Posterior cingulate gyrus (tissue), 11 donors: ENCODE measurements at regions not wholly inside any gene's neighbourhood (a gene's known extent, or its start where the extent isn't known, plus 50 kb on each side); places are given as distances from the start of the nearest gene placed in this dataset.

Experiments used
- DNase-seq, 10 donors: peaks; one replicate each; pipeline versions ENCODE4 v3.0.0 to v3.0.0-alpha.2; 2020 to 2021; ENCODE audit warnings: mixed read lengths in 3 of 10
- intact Hi-C: fragments of 100-400 bp; cut with DNase I; formaldehyde crosslinking; loops from one replicate; pipeline ENCODE4 v1.15.1; 2023

- no peak for DNase-seq
- intact Hi-C loops = no loop called here
These were observed 125.9 kb downstream of the EMX2 start for GRCh38 chr10:117668327-117669008.

DNA sequence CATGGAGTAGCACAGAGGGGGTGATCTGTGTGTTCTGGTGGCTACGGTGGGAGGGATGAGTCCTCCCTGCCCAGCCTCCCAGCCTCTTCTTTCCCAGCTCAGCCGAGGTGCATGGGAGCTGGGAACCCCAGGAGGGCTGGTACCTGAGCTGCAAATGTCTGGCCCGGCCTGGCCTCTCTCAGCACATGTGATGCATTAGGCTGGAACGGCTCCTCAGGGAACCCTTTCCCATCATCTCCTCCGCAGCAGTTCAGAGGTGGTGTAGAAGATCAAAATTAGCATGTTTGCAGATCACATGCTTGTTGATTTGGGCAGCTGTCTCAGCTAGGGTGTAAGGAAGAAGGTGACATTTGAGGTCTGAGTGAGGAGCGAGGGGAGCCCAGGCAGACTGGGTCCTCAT is 126.6 kb downstream of the EMX2 start:
- intact Hi-C loops = no loop called here
- no peak for DNase-seq

DNA sequence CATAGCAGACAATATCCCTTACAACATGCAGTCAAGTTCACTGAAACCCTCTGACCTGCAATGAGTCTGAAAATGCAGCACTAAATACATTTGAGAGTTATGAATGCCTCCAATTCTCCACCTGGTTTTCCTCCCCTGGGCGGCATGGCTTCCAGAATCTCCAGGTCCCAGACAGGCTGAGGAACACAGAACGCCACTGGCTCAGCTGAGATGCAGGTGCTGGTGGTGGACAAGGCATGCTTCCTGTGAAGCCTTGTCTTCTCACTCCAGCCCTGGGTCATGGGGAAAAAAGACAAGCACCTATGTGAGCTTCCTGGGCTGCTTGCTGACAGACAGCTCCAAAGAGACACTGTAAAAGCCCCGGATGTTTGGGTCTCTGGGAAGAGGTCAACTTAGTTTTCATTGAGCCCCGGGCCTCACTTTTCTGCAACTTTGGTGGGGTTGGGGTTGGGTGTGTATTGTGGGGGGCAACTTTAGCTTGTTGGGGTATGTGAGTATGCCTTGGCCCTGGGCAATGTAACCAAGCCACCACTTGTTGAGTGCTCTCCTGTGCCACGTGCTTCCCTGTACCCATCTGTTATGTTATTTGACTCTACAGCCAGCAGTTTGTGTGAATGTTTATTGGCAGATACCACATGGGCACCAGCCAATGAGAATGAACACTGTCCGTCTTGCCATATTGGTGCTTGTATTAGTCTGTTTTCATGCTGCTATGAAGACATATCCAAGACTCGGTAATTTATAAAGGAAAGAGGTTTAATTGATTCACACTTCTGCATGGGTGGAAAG is 127.8 kb downstream of the EMX2 start:
- intact Hi-C loops = no loop called here

GRCh38 chr10:117673230-117674010 is 130.9 kb downstream of the EMX2 start:
- no peak for DNase-seq
- intact Hi-C loops = no loop called here

More for the DNA sequence above, 127.8 kb downstream of the EMX2 start:
- DNase-seq = no peak

GRCh38 chr10:117674201-117674600 is 131.7 kb downstream of the EMX2 start:
- DNase-seq = no peak
- intact Hi-C loops = no loop called here

DNA sequence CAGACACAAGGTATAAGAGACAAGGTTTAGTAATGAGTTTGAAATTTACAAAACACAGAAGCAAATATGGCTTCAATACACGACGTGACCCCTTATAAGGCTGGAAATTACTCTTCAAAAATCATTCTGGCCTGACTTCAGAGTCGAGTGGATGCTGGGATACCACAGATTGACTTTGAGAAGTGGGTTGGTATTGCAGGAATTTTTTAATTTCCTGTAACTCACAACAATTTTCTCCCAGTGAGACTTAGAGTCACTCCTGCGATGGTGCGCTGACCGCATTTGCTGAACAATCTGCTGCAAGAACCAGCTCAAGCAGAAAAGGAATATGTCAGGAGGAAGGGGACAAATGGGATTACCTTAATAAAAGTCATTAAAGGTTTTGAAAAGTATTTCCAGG is 132.1 kb downstream of the EMX2 start:
- intact Hi-C loops = no loop called here
- no peak for DNase-seq

- intact Hi-C loops = no loop called here
- no peak for DNase-seq
These were observed 133.0 kb downstream of the EMX2 start for GRCh38 chr10:117675514-117676055.

GRCh38 chr10:117677239-117677638 is 134.7 kb downstream of the EMX2 start:
- no peak for DNase-seq
- intact Hi-C loops = no loop called here

DNA sequence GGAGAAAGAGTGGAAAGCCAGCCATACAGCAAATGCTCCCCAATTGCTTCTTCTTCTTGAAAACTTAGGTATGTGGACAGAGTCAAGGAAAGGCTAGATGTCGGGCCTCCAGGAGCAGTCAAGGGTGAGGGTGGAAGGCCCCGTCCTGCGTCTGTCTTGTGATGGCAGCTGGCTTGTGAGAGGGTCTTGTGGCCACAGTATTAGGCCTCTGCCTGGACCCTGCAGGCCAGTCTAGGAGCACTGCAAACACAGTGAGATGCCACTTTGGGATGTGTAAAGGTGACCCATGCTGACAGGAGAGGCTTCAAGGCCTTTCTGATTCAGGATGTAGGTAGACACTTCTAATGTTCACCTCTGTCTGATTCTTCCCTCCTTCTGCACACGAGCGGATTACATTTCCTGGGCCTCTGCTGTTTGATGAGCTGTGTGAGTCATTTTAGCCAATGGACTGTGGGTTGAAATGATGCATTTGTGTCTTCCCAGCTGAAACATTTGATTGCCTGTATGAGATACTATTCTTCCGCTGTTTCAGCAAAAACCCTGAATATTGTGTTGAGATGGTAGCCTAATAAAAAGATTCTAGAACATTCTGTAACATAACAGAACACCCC is 135.4 kb downstream of the EMX2 start:
- DNase-seq = no peak
- intact Hi-C loops = no loop called here

GRCh38 chr10:117680601-117681000 is 138.1 kb downstream of the EMX2 start:
- intact Hi-C loops = no loop called here
- DNase-seq = no peak

DNA sequence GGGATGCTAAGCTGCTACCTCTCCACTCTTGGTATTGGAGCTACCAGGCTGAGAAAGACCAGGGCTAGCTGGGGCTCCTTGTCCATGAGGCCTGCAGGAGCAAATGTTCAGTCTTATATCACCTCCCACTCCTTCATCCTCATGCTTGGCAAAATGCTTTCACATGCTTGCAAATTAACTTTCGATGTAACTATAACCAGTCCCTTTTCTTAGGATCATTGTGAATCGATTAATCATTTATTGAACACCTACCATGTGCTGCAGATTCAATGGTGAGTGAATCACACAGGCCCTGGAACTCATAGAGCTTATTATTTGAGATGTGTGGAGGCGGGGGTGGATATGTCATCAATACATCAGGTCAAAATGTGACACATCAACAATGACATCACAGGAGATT is 138.6 kb downstream of the EMX2 start:
- DNase-seq = no peak
- intact Hi-C loops = no loop called here

DNA sequence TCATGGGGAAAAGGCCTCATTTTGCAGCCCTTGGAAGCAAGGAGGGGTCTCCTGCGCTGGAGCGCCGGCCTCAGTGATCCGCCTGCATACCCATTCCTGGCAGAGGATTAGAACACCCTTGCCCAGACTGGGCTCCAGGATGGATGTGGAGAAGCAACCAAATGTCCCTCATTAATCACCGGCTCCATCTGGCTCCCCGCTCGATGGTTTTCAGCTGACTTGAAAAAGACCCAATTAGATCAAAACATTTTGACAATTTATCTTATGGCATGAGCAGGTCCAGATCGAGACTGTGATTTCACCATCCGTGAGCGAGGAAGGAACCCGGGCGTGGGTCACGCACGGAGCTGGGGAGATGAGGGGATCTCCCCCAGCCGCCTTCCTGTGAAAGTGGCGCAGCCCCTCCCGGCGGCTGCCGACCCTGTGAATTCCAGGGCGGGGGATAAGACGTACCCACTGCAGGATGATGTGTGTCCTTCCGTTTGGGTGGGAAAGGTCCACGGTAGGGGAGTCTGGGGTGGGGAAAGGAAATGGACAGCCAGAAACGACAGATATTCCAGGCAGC is 141.6 kb downstream of the EMX2 start:
- DNase-seq = no peak
- intact Hi-C loops = no loop called here

DNA sequence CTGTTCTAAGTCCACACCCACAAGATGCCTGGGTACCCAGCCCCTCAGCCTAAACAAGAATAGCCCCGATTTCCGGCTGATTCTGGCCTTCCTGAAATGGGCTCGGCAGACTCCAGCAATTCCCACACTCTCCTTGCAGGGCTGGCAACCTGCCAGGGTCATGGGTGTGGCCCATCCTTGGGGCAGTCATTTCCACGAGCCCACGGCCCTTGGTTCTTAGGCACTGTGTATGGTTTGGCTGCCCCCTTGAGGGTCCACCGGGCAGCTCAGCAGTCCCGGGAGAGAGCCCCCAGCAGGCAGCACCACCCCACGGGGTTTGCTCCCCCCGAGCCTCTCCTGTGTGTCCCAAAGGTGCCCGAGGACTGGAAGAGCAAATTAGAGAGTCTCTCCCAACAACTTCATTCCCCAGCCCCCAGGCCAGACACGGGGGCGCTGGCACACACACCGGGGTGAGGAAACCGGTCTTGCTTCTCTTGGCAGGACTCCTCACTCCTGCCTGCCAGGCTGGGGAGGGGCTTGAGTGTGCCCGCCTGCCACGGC is 142.2 kb downstream of the EMX2 start:
- intact Hi-C loops = no loop called here
- peak in 1 of 10 donors; percentile 83 for DNase-seq

GRCh38 chr10:117685431-117685830 is 142.9 kb downstream of the EMX2 start:
- intact Hi-C loops = no loop called here
- DNase-seq = no peak

- intact Hi-C loops = no loop called here
- no peak for DNase-seq
These were observed 144.1 kb downstream of the EMX2 start for GRCh38 chr10:117686606-117687005.

GRCh38 chr10:117688358-117688757 is 145.8 kb downstream of the EMX2 start:
- no peak for DNase-seq
- intact Hi-C loops = no loop called here

DNA sequence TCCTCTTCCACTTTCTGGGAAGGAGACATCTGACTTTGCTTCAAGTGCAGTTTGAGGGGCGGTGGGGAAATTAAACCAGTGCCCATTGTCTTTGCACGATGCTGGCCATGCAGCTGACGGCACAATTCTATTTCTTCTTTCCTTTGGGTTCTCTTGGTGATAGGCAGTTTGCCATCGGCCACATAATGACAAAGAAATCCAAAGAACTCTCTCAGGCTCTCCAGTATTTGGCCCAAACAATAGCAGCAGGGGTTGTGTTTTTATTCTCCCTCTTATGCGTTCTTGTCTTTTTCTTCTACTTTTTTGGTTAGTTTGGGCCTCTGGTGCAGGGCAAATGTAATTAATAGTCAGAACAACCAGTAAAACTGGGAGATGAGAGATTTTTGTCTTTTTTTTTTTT is 147.0 kb downstream of the EMX2 start:
- intact Hi-C loops = no loop called here
- no peak for DNase-seq

GRCh38 chr10:117690359-117690758 is 147.8 kb downstream of the EMX2 start:
- DNase-seq = no peak
- intact Hi-C loops = no loop called here

DNA sequence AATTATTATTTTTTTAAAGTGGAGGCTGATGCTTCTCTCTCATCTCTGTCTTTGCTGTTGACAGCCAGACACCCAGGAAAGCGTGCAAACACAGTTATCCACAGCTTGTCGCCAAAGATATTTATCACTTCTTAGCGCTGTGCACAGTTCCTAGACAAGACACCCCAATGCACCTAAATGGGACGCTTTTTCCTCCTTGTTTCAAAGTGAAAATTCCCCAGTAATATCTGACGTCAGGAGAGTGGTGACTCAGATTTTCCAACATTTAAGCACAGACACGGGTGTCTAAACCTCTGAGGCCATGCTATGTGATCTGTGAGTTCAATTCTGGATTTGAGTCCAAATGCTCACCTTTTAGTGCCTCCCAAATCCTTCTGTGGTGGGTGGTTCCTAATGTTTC is 151.6 kb downstream of the EMX2 start:
- no peak for DNase-seq
- intact Hi-C loops = no loop called here

DNA sequence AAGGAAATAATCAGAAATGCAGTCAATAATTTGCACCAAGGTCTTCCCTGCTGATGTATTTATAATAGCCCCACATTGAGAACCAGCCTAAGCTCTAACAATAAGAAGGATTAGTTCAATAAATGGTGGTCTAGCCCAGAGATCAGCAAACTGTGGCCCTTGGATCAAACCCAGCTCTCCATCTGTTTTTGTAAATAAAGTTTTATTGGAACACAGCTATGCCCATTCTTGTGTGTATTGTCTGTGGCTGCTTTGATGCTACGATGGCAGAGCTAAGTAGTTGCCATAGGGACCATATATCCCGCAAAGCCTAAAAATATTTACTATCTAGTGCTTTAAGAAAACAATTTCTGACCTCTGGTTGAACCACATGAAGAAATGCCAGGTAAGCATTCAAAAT is 154.9 kb downstream of the EMX2 start:
- DNase-seq = no peak
- intact Hi-C loops = no loop called here
